GM12878 (cell line): ENCODE measurements at regions not wholly inside any gene's neighbourhood (a gene's known extent, or its start where the extent isn't known, plus 50 kb on each side); places are given as distances from the start of the nearest gene placed in this dataset.

Experiments used
- ATAC-seq: fragments of 200-7000 bp; cut with Tn5 transposase; 3 replicates; pipeline ENCODE4 v1.9.1; 2020; ENCODE audit warnings: mild to moderate bottlenecking, moderate library complexity
- BruUV-seq: library from RNA; stranded (reverse); fragments of 400-500 nt; replicated peaks from 2 replicates; lab custom pipeline; 2021; lab: Mats Ljungman, UMichigan
- CTCF ChIA-PET: fragments of 300-600 bp; sonication (Branson Sonifier 250); formaldehyde crosslinking; extraction: SDS; loops from one replicate; lab custom pipeline; 2021; ENCODE audit warnings: inconsistent platforms; lab: Yijun Ruan, JAX
- POLR2A ChIA-PET: fragments of 350-600 bp; formaldehyde crosslinking; extraction: SDS; loops from one replicate; lab custom pipeline; 2021; ENCODE audit warnings: inconsistent platforms; lab: Charles Lee
- RAD21 ChIA-PET: fragments of 300-600 bp; sonication (Branson Sonifier 250); formaldehyde crosslinking; loops from one replicate; lab custom pipeline; 2023; ENCODE audit warnings: antibody characterized with exemption; ENCODE audit not compliant: unreplicated experiment; lab: Charles Lee
- SMC1A ChIA-PET: fragments of 300-600 bp; sonication (Branson Sonifier 250); formaldehyde crosslinking; loops from one replicate; lab custom pipeline; 2023; ENCODE audit not compliant: unreplicated experiment, uncharacterized antibody; lab: Charles Lee
- DNase-seq: peaks from one replicate; pipeline ENCODE4 v3.0.0-alpha.2; 2011; ENCODE audit warnings: low read depth, low spot score
- FAIRE-seq: peaks from 3 replicates; lab custom pipeline; 2011; peaks lifted over from hg19 to GRCh38; lab: Jason Lieb, UNC
- H2AFZ ChIP-seq: 2 replicates; pipeline ENCODE4 v1.6.0; 2011; ENCODE audit warnings: low read depth, low read length, control low read depth; ENCODE audit not compliant: control insufficient read depth
- H3K27ac ChIP-seq: 2 replicates; pipeline ENCODE4 v1.5.1; 2011; ENCODE audit warnings: control low read depth; ENCODE audit not compliant: control insufficient read depth, insufficient read depth
- H3K27me3 ChIP-seq, 2 experiments: replicated peaks in 1 of 2; 2 replicates each; pipeline versions ENCODE4 v1.6.0 to v1.6.1; 2011; ENCODE audit warnings: low read length in 1 of 2; ENCODE audit not compliant: control insufficient read depth in 2 of 2, insufficient read depth in 2 of 2
- H3K36me3 ChIP-seq, 2 experiments: 2 replicates each; pipeline ENCODE4 v1.5.1; 2011; ENCODE audit warnings: low read length in 1 of 2; ENCODE audit not compliant: control insufficient read depth in 2 of 2, insufficient read depth in 2 of 2
- H3K4me1 ChIP-seq: 2 replicates; pipeline ENCODE4 v1.6.1; 2011; ENCODE audit warnings: mild to moderate bottlenecking, low read length, moderate library complexity, mixed read lengths; ENCODE audit not compliant: control insufficient read depth, insufficient read depth
- H3K4me2 ChIP-seq: 2 replicates; pipeline ENCODE4 v1.6.0; 2011; ENCODE audit warnings: control low read depth; ENCODE audit not compliant: control insufficient read depth, insufficient read depth
- H3K4me3 ChIP-seq: fragments of 200-600 bp; sonication (generic); 2 replicates; pipeline ENCODE4 v1.5.1; 2016
- H3K79me2 ChIP-seq: 2 replicates; pipeline ENCODE4 v1.6.0; 2011; ENCODE audit warnings: low read length; ENCODE audit not compliant: control insufficient read depth, insufficient read depth
- H3K9ac ChIP-seq: 2 replicates; pipeline ENCODE4 v1.8.0; 2011; ENCODE audit warnings: low read length, control low read depth, mixed read lengths; ENCODE audit not compliant: control insufficient read depth, insufficient read depth
- H3K9me3 ChIP-seq: replicated peaks from 3 replicates; pipeline ENCODE4 v1.5.1; 2011; ENCODE audit warnings: mild to moderate bottlenecking, low read length; ENCODE audit not compliant: control insufficient read depth, insufficient read depth
- H4K20me1 ChIP-seq: 2 replicates; pipeline ENCODE4 v1.6.0; 2011; ENCODE audit not compliant: control insufficient read depth, insufficient read depth
- BACH1 ChIP-seq: fragments of 450-650 bp; IDR thresholded peaks from 2 replicates; pipeline ENCODE4 v1.6.1; 2017; ENCODE audit warnings: mild to moderate bottlenecking, borderline replicate concordance
- CBFB ChIP-seq: IDR thresholded peaks from 2 replicates; pipeline ENCODE4 v1.6.1; 2016; ENCODE audit warnings: antibody characterized with exemption, low read depth
- LARP7 ChIP-seq: fragments of 450-650 bp; IDR thresholded peaks from 2 replicates; pipeline ENCODE4 v1.6.1; 2017; ENCODE audit warnings: mild to moderate bottlenecking
- SMAD1 ChIP-seq: fragments of 450-650 bp; IDR thresholded peaks from 2 replicates; pipeline ENCODE4 v1.6.1; 2018; ENCODE audit warnings: mild to moderate bottlenecking, low read depth; ENCODE audit not compliant: partially characterized antibody
- SP1 ChIP-seq: IDR thresholded peaks from one replicate; pipeline ENCODE4 v1.6.1; 2011; ENCODE audit warnings: low read depth, low read length
- WGBS: methylation state at CpG from one replicate; pipeline ENCODE4 v1.1.6; 2016; ENCODE audit warnings: low lambda C conversion rate; ENCODE audit not compliant: insufficient replicate concordance, insufficient coverage; ENCODE audit errors: missing lambda C conversion rate; 5-methylcytosine and 5-hydroxymethylcytosine counted together
- in situ Hi-C: fragments of 300-500 bp; cut with MboI; formaldehyde crosslinking; loops from 9 replicates; pipeline ENCODE4 v1.14.3; 2018; ENCODE audit warnings: mixed read lengths
- intact Hi-C: fragments of 100-400 bp; cut with micrococcal nuclease; formaldehyde crosslinking; loops from one replicate; pipeline ENCODE4 v1.14.2; 2022; ENCODE audit not compliant: unreplicated experiment
- TF ChIP-seq, protein P1 (sequence below): IDR thresholded peaks from 2 replicates; pipeline ENCODE4 v1.6.1; 2012; ENCODE audit warnings: improper control_type of control experiment, low read depth, low read length; ENCODE audit not compliant: insufficient replicate concordance

DNA sequence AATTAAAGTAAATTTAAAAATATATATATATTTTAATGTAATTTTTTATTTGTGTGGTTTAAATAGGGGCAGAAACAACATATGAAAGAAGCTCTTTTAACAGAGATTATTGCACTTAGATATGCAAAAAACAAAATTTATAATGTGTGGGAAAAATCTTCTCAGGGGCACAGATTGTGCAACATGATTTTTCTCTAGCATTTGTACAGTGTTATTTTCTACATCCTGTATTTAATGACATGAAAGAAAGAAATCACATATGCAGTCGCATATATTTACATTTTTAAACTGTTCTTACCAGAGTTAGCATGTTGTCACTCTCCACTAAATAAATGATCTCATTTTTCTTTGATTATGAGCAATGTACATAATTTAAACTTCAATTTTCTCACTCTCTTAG is 265.3 kb upstream of the CTNND2 start (continued):
- TF ChIP-seq, protein P1, sequence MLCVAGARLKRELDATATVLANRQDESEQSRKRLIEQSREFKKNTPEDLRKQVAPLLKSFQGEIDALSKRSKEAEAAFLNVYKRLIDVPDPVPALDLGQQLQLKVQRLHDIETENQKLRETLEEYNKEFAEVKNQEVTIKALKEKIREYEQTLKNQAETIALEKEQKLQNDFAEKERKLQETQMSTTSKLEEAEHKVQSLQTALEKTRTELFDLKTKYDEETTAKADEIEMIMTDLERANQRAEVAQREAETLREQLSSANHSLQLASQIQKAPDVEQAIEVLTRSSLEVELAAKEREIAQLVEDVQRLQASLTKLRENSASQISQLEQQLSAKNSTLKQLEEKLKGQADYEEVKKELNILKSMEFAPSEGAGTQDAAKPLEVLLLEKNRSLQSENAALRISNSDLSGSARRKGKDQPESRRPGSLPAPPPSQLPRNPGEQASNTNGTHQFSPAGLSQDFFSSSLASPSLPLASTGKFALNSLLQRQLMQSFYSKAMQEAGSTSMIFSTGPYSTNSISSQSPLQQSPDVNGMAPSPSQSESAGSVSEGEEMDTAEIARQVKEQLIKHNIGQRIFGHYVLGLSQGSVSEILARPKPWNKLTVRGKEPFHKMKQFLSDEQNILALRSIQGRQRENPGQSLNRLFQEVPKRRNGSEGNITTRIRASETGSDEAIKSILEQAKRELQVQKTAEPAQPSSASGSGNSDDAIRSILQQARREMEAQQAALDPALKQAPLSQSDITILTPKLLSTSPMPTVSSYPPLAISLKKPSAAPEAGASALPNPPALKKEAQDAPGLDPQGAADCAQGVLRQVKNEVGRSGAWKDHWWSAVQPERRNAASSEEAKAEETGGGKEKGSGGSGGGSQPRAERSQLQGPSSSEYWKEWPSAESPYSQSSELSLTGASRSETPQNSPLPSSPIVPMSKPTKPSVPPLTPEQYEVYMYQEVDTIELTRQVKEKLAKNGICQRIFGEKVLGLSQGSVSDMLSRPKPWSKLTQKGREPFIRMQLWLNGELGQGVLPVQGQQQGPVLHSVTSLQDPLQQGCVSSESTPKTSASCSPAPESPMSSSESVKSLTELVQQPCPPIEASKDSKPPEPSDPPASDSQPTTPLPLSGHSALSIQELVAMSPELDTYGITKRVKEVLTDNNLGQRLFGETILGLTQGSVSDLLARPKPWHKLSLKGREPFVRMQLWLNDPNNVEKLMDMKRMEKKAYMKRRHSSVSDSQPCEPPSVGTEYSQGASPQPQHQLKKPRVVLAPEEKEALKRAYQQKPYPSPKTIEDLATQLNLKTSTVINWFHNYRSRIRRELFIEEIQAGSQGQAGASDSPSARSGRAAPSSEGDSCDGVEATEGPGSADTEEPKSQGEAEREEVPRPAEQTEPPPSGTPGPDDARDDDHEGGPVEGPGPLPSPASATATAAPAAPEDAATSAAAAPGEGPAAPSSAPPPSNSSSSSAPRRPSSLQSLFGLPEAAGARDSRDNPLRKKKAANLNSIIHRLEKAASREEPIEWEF, result no peak

DNA sequence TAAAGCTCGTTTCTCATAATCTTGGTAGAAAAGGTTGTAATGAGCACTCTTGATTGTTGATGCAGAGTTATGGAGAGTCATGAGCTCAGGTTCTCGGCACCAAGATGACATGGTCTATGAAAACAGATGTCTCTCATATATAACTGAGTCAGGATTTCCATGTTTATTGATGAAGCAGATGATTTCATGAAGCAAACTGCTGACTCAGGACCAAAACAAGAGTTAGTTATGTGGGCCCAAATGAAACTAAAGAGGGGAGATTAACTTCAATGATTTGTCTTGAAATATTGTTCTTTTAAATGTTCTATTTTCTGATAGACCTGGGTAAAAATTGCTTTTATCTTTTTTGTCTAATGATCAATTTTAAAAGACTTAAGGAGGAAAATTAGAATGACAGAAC is 258.6 kb upstream of the CTNND2 start:
- in situ Hi-C loops, result no loop called here

More for the DNA sequence above, 258.6 kb upstream of the CTNND2 start:
- ChIA-PET POLR2A (no interaction called here), CTCF (no interaction called here), RAD21 (no interaction called here), SMC1A (no interaction called here)
- Histone ChIP-seq H3K4me1 (no peaks in the 10 kb centered on the region), H3K27ac (no peak overlapping the region), H3K4me2 (no peak overlapping the region), H3K9ac (no peak overlapping the region), H3K27me3 (no peaks in the 10 kb centered on the region), H3K79me2 (no peaks in the 10 kb centered on the region), H3K36me3 (no peaks in the 10 kb centered on the region), H3K4me3 (no peak overlapping the region), H4K20me1 (no peaks in the 10 kb centered on the region), H3K9me3 (no peaks in the 10 kb centered on the region), H2AFZ (no peak overlapping the region)
- ATAC-seq (no peak), DNase-seq (no peak), FAIRE-seq (no peak)
- TF ChIP-seq LARP7 (no peak), BACH1 (no peak), SMAD1 (no peak), SP1 (no peak), CBFB (no peak)
- TF ChIP-seq, protein P1, result no peak
- intact Hi-C loops, result no loop called here
- 0% methylated on average over 2 of the region's 2 CpGs for WGBS
- no TSS peak for BruUV-seq
